HG03521 (cell line): ENCODE measurements at regions not wholly inside any gene's neighbourhood (a gene's known extent, or its start where the extent isn't known, plus 50 kb on each side); places are given as distances from the start of the nearest gene placed in this dataset.

ENCODE experiments used
- ATAC-seq: cut with Tn5 transposase; IDR thresholded peaks from one replicate; pipeline ENCODE4 v1.9.1; 2021; ENCODE audit warnings: mild to moderate bottlenecking, moderate library complexity; ENCODE audit not compliant: unreplicated experiment

DNA sequence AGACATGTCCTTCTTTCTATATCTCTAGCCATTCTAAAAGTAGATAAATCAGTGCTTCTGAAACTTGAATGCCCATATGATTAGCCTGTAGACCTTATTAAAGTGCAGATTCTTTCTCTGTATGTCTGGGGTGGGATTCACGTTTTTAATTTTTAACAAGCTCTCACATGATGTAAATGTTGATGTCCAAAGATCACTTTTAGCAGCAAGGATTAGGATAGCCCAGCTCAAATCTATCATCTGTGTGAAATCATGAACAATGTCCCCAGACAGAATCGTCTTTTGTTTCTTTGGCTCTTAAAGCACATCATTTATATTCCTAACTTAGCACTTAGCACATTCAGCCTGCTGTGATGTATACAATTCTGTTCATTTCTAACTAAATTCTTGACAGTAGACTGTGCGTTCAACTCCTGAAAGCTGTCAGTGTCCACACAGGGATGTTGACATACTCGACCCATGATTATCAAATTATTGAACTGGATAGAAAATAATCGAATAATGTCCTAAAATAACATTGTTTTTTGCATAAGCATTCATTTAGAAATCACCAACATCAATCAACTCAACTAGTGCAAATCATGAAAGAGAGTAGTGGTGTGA lies 102.1 kb upstream of the MLIP start:
- no peak for ATAC-seq

GRCh38 chr6:54010340-54011276 lies 100.6 kb upstream of the MLIP start:
- ATAC-seq, result no peak

DNA sequence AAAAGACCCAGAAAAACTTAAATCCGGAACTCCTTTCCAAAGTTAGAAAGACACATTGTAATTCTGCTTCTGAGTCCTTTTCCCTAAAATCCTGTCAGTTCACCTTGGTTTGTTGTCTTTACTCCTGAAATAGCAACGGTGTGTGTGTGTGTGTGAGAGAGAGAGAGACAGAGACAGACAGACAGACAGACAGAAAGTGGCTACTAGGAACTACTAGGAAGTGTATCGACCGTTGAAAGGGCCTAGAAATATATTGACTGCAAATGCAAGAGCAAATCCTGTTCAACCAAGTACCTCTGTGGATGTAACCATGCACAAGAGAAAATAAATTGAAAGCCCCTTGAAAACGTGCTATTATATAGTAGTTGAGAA lies 100.0 kb upstream of the MLIP start:
- ATAC-seq, result no peak

DNA sequence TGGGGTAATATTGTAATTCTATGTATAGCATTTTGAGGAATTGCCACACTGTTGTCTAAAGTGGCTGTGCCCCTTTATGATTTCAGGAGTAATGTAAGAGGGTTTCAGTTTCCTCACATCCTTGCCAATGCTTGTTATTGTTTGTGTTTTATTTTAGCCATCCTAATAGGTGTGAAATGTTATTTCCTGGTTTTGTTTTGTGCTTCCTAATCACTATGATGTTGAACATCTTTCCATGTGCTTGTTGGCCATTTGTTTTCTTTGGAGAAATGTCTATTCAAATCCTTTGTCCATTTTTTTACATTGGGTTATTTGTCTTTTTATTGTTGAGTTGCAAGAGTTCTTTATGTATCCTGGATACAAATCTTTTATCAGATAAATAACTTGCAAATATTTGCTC lies 97.3 kb upstream of the MLIP start:
- ATAC-seq, result no peak

- no peak for ATAC-seq
These were observed 96.8 kb upstream of the MLIP start for GRCh38 chr6:54014440-54014839.

GRCh38 chr6:54017877-54018276 lies 93.4 kb upstream of the MLIP start:
- ATAC-seq, result no peak

DNA sequence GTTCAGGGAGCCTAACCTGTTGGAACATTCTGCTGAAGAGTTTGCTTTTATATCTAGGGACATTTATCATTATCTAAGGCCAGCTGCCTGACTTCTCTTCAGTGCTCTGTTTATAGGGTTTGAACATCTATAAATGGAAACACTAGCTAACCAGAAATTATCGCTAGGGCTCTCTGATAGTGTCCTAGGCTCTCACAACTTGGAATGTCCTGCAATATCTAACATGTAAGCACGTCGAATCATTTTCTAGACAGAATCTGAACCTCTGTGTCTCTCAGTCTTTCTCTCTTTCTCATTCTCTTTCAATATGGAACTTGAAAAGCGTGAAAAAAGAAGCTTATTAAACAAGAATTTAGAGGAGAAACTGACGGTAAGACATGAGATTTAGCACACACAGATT lies 92.5 kb upstream of the MLIP start:
- no peak for ATAC-seq

- no peak for ATAC-seq
These were observed 91.4 kb upstream of the MLIP start for GRCh38 chr6:54019860-54020259.

- ATAC-seq, result no peak
These were observed 90.9 kb upstream of the MLIP start for GRCh38 chr6:54020334-54020733.

DNA sequence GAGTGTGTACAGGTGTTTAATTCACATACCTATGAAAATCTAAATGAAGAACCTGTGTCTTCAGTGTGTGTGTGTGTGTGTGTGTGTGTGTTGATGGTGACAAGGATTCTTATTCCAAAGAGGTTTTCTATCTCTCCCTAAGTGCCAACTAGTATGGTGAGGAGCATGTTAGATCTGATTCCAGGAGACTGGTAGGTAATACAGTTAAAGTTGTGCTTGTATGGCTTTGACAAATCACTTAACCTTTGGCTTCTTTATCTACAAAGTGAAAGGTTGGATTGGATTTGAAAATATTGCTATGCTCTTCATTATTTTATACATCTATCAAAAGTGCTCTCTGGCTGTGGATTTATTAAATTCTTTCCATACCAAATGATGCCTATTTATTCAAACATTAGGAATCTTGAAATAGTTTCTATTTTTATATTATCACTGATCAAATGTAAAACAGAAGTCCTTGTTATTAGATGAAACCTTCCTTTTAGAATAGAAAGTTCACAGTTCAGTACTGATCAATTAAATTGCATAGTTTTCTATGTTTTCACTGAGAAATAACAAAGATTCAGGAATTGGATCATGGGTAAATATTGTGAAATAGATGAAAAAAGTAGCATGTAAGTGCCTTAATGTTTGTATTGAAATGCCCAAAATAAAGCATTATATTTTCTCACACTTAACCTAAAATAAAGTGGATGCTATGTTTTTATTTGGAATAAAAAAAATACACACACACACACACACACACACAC lies 84.4 kb upstream of the MLIP start:
- ATAC-seq, result no peak

DNA sequence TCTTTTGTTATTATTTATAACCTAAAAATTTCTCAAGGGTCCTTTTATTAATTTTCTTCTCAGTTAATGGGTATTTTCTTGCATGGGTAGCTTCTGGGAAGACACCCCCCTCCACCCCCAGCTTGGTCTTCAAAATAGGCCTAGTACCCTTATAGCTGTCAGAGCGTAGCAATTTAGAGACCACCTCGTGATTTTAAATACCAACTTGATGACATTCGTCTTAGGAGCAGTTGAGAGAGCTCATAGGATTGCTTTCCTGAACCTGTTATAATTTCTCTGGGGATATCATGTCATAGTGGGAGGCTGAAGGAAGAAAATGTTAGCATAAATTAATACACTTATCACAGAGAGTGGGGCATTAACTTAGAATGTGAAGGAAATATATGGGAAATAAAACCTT lies 83.1 kb upstream of the MLIP start:
- ATAC-seq, result no peak

DNA sequence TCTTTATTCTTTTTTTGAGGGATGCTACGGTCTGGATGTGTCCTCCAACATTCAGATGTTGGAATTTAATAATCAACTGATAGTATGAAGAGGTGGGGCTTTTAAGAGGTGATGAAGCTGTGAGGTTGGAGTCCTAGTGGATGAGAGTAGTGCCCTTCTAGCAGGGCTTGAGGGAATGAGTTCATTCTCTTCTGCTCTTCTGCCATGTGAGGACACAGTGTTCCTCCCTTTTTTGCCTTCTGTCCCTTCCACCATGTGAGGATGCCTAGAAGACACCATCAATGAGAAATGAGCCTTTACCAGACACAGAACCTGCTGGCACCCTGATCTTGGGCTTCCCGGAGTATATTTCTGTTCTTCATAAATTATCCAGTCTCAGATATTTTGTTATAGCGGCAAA lies 82.1 kb upstream of the MLIP start:
- ATAC-seq, result no peak

DNA sequence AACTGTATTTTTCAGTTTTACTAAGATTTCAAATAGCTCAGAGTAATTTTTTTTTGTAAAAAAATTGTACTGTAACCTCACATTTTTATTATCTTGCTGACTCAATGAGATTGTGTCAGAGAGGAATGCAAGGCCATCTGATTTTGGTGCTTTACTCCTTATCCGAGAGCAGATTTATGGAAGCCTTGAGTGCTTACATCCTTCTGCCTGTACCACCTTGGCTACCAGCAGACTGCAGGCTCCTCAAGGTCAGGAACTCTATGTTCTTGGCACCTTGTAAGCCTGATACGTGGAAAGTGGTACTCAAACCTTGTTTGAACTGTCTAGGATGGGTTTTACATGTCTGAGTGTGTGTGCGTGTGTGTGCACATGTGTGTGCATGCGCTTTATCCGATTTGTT lies 80.1 kb upstream of the MLIP start:
- ATAC-seq, result no peak

- ATAC-seq, result no peak
These were observed 73.9 kb upstream of the MLIP start for GRCh38 chr6:54037277-54037779.

- ATAC-seq, result no peak
These were observed 70.7 kb upstream of the MLIP start for GRCh38 chr6:54040545-54040944.

GRCh38 chr6:54041239-54041638 lies 70.0 kb upstream of the MLIP start:
- no peak for ATAC-seq

- ATAC-seq, result no peak
These were observed 67.9 kb upstream of the MLIP start for GRCh38 chr6:54043360-54043759.

DNA sequence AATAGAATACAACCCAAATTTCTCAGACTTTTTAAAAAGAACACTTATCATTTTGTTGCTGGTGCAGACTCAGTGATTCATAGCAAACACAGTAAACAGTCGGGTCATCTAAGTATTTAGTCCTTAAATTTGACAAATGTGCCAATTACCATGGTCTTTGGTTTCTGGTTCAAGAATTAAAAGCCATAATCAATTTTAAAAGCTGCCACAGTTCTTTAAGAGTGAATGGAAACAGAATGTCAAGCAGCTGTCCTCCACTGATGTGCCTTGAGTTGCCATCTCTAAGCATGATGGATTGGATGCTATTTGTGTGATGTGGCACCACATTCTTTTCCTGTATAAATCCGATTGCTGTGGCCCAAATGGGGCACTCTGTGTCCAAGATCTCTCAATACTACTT lies 67.2 kb upstream of the MLIP start:
- ATAC-seq, result no peak

GRCh38 chr6:54048782-54049181 lies 62.5 kb upstream of the MLIP start:
- no peak for ATAC-seq

GRCh38 chr6:54050750-54051149 lies 60.5 kb upstream of the MLIP start:
- ATAC-seq, result no peak

DNA sequence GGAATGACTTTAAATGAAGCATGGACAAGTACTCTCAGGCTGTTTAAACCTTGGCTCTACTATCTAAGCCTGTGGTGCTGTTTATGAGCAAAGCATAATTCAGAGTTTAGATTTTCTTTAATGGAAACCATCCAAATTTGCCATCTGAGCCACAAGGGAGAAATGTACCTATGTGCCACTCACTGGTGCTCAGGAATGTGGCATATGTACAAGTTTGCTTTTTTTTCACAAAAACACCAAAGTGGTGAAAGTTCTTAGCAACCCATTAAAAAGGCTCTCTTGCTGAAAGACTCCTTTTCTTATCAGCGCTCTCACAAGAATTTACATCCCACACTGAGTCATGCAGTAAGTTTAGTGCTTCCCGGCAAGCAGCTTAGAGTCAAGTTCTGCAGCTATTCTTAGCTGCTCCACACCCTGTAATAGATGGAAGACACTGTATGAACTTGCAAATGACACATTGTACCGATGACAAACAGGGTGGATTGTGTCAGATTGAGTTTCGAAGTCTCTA lies 57.3 kb upstream of the MLIP start:
- ATAC-seq, result no peak
